HG03354 (cell line): ENCODE measurements at regions not wholly inside any gene's neighbourhood (a gene's known extent, or its start where the extent isn't known, plus 50 kb on each side); places are given as distances from the start of the nearest gene placed in this dataset.
"Not testable (repeated sequence)": the region's sequence is repeated elsewhere in the genome, so short reads cannot be mapped to it uniquely, and the experiment has no call there.

Experiments used
- ATAC-seq: cut with Tn5 transposase; IDR thresholded peaks from one replicate; pipeline ENCODE4 v1.9.1; 2021; ENCODE audit warnings: mild to moderate bottlenecking; ENCODE audit not compliant: unreplicated experiment, poor library complexity, severe bottlenecking

DNA sequence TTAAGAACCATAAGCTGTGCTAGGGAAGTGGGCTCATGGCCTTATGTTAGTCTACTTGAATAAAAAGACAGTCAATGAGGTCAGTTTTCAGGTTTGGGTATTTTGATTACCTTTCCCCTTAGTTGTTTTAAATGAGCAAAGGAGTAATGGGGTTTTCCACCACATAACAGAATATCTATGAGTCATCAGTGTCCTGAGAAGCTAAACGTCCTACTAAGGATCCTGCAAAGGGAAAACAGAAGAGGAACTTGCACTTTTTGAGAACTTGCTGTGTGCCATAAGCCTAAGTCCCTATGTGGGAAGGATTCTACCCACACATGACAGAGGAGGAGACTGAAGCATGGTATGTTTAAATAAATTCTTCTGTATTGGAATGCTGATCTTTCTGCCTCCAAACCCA, 292.8 kb upstream of the TMC3 start:
- ATAC-seq = no peak

DNA sequence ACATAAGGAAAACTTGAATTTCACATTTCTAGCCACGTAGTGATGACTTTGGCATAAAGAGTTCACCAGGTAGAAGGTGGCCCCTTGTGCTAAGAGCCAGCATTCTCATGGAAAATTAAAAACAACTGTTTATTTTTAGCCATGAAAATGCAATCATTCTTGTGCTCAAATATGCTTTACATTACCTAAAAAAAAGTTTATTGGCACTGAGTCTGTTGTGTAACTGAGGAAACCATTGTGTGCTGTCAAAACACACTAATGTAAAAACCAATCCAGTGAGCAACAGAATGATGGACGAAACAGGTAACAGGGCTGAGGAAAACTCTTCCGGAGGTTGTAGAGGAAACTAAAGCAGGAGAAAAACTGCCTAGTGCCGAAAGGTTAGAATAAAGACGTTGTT, 287.0 kb upstream of the TMC3 start:
- no peak for ATAC-seq

DNA sequence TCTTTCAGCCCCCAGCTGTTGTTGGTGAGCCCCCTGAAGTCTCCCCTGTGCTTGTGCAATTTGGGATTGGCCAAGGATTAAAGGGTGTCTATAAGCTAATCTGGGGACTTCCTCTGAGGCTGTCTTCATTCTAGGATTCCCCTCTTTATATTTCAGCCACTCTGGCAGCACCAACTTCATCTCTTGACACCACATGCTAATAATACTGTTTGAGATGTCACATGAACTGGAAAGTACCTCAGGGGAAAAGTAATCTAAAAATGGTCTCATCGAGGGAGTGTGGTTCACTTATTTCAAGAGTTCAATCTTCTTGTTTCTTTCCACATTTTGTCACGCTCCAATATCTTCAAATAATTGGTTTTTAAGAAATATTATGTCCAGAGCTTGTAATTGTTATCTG, 279.2 kb upstream of the TMC3 start:
- no peak for ATAC-seq

DNA sequence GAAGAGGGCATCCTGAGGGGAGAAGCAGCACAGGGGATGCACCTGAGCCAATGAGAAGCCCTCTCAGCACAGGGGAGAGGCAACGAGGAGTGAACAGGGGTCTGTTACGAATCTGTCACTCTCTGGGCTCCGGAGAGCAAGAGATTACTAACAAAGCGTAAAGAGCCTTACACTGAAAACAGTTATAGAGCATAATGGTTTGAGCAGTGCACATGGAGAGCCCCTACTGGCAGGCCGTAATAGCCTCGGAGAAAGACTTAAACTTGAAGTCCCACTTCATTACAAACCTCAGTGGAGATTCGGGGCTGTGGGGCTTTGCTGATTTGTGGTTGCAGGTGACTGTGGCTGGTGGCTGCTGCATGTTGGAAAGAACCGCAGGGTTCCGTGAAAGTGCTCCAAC, 271.5 kb upstream of the TMC3 start:
- ATAC-seq = no peak

DNA sequence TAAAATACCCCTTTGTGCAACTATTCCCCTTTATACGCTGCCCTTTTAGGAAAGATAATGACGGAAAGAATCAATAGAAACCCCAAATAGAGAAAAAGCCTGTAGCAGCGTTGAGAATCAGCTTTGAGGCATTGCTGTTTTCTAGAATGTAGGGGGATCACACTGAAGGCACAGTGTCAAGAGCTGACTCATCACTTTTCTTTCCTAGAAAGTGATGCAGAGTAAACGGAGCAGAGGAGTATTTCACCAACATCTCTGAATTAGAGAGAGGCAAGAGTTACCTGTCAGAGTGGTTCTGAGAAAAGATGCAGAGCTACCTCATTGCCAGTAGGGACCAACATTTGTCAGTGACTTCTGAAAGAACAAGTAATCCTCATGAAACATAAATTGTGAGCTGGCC, 269.8 kb upstream of the TMC3 start:
- ATAC-seq = no peak

DNA sequence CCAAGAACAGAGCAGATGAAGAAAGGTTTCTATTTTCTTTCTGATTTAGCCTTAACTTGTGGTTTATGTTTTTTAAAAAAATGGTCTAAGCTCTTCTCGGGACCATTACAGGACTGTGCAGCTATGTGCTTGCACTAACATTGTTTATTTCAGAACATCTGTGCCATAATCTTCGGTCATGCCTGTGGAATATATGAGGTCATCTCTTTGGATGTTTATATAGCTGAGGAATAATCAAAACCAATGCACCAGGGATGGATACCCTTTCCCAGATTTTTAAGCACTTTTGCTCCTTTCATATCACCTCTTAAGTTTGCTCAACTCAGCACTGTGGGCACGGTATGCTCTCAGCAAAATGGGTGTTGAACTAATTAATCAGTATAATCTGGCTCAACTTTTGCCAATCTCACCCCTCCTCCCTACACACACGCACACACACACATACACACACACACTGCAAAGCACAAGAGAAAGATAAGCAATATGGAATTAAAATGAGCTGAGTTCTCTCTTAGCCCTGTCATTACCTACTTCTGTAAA, 268.5 kb upstream of the TMC3 start:
- no peak for ATAC-seq

DNA sequence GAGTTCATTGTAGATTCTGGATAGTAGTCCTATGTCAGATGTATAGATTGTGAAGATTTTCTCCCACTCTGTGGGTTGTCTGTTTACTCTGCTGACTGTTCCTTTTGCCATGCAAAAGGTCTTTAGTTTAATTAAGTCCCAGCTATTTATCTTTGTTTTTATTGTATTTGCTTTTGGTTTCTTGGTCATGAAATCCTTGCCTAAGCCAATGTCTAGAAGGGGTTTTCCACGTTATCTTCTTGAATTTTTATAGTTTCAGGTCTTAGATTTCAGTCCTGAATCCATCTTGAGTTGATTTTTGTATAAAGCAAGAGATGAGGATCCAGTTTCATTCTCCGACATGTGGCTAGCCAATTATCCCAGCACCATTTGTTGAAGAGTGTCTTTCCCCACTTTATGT, 262.1 kb upstream of the TMC3 start:
- not testable (repeated sequence) for ATAC-seq

DNA sequence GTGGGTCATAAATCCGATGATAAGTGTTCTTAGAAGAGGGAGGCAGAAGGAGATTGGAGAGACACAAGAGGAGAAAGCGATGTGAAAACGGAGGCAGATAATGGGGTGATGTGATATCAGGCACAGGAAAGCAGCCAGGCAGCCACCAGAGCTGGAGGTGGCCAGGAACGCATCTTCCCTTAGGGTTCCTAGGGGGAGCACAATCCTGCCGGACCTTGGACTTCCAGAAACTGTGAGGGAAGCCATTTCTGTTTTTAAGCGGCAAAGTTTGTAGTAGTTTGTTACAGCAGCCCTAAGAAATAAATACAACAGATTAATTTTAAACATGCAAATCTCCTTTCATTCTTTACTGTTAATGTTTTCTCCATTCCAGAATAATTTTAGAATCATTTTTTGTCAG, 259.9 kb upstream of the TMC3 start:
- ATAC-seq = no peak

DNA sequence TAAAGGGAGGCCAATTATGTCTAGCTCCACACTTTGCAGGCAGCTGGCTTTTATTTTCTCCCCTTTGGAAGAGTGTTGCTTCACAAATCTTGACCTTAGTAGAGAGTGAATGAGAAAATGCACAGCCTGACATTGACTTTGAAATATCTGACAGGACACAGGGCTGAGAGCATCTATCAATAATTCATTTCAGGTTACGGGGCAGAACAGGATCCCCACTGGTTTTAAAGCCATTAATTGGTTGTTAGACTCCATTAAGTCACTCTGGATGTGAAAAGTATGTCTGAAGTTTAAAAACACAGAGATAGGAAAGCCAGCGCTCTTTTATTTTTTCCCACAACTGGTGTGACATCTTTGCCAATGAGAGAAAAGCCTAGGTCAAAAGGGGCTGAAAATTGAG, 251.9 kb upstream of the TMC3 start:
- ATAC-seq = no peak

DNA sequence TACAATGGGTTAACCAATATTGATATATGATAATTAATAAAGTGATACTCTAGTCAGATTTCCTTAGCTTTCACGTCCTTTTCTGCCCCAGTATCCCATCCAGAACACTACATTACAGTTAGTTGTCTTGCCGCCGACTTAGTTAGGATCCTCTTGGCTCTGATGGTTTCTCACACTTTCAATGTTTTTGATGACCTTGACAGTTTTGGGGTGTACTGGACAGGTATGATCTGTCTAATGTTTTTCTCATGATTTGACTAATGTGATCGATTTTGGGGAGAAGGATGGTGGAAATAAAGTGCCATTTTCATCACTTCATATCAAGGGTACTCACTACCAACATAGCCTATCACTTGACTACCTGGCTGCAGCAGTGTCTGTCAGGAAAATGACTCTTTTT, 245.0 kb upstream of the TMC3 start:
- no peak for ATAC-seq

DNA sequence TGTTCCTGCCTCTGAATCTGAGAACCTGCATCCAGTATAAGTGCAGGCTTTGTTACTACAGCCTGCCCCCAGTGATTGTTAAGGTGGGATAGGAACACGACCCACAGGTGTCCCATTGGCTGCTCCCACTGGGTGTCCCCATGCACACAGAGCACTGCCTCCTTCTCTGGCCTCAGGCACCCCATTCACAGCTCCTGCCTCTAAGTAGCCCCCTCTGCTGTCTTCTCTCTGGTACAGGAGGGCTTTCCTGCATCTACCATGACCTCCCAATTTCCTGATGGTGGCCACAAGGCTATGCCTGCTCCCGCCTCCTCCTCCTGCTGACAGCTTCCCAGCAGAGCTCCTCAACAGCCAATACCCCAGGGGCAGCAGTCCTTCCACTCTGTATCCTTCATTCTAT, 238.6 kb upstream of the TMC3 start:
- ATAC-seq = no peak

DNA sequence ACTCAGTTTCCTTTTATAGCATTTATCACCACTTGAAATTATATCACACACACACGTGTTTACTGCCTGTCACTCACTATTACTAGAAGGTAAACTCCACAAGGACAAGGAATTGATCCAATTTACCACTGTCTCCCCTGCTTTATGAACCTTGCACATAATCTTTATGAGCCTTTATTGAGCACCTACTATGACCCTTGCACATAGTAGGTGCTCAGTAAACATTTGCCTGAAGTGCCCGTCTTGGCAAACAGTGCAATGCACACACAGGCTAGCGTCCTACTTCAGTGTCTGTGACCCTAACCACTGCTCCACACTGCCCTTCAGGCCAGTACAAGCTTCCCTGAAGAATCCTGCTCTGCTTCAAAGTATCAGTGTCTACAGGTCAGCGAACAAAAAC, 237.7 kb upstream of the TMC3 start:
- no peak for ATAC-seq

DNA sequence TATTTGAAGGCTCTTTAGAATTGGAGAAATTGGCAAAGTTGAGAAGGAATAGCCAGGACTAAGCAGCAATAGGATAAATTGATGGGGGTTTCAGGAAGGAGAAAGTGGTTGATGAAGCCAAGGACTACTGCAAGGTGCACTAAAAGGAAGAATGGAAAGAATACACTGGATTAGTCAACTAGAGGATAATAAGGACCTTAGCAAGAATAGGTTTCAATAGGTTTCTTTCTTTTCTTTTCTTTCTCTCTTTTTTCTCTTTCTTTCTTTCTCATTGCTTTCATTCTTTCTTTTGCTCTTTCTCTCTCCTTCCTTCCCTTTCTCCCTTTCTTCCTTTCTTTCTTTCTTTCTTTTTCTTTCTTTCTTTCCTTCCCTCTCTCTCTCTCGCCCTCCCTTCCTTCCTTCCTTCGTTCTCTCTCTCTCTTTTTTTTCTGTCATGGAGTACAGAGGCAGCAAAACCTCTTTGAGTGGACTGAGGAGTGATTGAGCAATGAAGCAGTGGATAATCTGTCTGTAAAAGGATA, 234.4 kb upstream of the TMC3 start:
- no peak for ATAC-seq

DNA sequence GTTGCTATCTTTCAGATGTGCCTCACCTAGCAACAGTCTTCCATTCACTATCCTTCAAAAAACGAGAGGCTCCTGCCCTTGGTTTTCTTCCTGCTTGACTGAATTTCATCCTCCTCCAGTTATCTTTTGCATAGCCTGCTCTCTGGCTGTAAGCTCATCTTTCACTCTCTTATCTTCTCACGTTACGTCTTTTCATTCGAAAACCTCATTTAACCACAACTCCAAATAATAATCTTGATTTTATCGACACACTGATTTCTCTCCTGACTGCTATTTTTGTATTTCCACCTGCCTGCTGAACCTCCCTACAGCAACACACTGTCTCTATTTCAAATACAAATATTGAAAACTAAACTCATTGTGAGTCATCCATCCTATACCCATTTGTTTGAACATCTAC, 230.7 kb upstream of the TMC3 start:
- no peak for ATAC-seq

DNA sequence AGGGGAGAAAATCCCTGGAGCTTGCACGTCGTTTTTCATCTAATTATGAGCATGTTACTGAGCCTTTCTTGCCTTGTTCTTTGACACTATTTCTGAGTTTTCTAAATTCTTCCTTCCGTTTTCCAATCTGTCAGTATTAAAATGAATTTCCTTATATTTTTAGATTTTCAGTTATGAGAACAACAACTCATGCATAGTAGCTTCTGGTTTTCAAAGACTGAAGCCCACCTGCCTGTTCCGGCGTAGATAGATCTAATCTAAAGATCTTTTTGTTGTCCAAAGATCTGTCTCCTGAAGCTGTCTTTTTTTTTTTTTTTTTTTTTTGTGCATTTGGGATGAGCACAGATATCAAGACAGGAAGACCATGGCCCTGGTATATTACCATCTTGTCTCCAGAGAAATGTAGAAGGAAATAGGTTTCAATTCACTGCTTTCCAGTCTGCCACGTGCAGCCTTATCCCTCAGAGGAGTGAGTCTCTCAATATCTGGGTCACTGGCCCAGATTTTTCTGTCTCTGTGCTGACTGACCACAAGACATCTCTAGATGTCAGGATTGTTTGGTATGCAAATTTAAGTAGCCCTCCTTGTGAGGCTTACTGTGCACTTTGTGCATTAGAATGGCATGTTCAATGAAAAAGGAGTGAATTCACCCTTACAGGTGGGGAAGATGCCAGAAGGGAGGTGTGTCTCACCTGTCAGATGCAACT, 222.3 kb upstream of the TMC3 start:
- ATAC-seq = no peak

DNA sequence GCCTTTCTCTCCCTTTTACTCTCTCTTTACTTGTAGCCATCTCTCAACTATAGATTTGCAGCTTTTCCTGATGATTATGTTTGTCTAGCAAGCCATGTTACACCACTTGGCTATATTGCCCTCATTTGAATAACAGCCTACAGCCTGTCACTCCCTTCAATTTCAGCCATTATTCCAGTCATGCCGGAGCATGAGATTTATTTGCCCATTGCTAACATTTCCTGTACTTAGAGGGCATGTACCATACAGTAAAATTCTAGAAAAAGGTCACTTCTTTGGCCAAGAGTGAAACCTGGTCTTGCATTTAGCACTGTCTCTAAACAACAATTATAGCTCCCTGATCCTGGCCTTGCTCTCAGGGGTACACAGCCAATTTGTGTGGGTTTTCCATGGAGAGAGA, 221.7 kb upstream of the TMC3 start:
- no peak for ATAC-seq

DNA sequence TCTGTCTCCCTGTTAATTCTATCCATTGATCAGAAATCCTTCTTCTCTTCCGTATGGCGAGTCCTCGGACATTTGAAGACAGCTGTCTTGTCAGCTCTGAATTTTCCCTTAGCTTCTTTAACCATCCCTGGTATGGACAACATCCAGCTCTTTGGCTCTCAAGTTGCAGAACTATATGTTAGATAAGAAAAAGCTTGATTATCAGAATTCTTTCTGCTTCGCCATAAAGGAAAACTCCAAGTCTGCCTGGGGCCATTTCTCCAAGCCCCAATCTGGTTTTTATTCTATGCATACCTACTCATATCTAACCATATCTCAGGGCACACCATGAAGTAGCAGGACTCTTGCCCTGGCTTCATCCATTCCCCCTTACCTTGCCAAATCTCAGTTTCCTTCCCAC, 215.7 kb upstream of the TMC3 start:
- no peak for ATAC-seq

DNA sequence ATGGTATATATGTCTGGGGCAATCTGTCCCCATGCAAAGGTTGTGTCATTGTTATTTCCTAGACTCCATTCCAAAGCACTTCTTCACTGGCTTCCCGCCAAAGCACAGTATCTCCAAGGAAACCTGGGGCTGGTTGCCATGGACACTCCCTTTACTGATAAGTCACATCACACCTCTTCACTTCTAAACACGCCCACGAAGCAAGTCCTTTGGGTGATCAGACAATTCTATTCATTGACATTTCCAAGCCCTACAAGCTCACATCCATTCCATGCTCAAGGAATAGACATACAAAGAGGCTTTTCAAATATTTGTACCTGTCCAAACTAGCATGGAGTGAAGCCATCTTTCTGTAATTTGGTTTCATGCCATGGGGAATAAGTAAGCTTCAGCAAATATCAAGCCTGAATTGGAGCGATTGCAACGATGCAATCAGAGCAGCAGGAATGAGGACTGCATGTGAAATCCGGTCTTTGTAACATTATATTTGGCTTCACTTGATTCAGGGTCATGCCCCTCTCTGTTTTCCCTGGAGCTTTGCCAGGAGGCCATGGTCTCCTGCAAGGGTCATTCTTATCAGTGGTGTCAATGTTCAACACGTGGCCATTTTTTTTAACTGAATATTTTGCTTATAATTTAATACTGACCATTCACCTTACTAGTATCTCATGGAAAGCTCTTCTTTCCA, 201.6 kb upstream of the TMC3 start:
- ATAC-seq = no peak

DNA sequence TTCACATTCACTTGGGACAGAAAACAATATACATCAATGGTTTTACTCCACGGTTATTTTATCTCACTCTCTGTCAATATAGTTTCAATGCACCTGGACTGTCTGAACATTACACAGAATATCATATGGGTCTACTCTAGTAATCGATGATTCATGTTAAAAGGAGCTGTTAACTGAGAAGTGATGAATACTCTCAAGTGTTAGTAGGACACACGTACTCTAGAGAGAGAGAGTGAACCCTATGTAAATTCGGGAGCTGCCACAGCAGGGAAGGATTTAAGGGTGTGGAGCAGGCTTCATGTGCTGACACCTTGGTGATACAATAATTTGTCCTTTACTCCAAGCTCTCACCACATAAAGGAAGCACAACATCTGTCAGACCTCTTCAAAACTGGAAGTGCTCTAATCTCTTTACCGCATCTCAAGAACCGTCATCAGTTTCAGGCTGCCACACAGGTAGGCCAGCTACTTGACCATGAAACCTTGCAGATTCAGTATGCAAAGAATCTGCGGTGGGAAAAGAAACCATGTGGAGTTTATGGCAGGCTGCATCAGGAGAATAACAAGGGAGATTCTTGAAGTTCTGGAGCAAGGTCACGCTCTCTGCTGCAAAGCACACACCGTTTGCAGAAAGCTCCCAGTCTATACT, 199.2 kb upstream of the TMC3 start:
- peak; percentile 59 for ATAC-seq

DNA sequence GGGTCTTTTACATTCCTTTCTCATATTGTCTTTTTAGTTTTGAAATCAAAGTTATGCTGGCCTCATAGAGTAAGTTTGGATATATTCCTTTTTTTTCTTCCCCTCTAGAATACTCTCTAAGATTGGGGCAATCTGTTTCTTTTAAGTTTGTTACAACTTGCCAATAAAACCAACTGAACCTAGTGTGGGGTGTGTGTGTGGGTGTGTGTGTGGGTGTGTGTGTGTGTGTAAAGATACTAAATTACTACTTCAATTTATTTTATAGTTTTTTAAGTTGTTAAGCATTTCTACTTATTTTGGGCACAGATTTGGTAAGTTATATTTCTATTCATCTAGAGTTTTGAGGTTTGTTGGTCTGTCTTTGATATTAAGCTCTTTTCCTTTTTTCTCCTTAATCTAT, 198.2 kb upstream of the TMC3 start:
- ATAC-seq = no peak
